ENCODE measurements at regions not wholly inside any gene's neighbourhood (a gene's known extent, or its start where the extent isn't known, plus 50 kb on each side); places are given as distances from the start of the nearest gene placed in this dataset.

DNA sequence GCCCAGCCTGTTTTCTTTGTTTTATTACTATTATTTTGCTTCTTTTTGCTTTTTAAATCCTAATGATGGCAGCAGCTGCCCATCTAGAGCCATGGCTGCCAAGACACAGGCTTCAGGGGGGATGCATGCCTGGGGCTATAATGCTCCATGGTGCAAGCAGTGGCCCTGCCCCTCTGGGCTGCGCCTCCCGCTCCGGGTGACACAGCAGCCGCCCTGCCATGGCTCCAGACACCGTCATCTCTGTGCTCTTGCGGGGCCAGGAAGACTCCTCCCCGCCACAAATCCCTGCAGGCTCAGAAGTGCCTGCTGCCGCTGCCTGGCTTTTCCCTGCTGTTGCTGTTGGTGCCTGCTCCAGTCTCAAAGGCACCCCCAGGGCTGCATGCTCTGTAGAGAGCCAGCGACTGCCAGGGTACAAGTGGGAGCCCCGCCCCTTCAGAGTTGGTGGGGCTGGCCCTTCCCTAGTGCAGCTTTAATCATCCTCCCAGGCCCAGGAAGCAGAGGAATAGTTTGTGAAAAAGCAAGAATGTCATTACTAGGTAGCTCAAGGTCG is 581.5 kb downstream of the FGF9 start:
- Histone ChIP-seq H2AFZ (ENCODE audit: low read depth, low read length) (no peak overlapping the region), H3K27me3 (ENCODE audit: insufficient read depth, low read length) (no peaks in the 10 kb centered on the region), H3K4me1 (ENCODE audit: insufficient read depth, low read length) (no peaks in the 10 kb centered on the region), H3K9ac (ENCODE audit: low read length) (no peak overlapping the region), H3K36me3 (ENCODE audit: insufficient read depth, low read length) (no peaks in the 10 kb centered on the region), H3K79me2 (ENCODE audit: insufficient read depth, low read length) (no peaks in the 10 kb centered on the region), H3K9me3 (ENCODE audit: insufficient read depth, low read depth, low read length) (no peaks in the 10 kb centered on the region), H3K4me3 (ENCODE audit: insufficient read depth, low read depth, low read length) (no peak overlapping the region), H4K20me1 (ENCODE audit: insufficient read depth, low read length) (no peaks in the 10 kb centered on the region), H3K4me2 (ENCODE audit: low read length) (no peak overlapping the region), H3K27ac (ENCODE audit: low read depth, low read length) (no peak overlapping the region)
- DNase-seq (ENCODE audit: low read depth) = no peak
- TF ChIP-seq, protein P1, sequence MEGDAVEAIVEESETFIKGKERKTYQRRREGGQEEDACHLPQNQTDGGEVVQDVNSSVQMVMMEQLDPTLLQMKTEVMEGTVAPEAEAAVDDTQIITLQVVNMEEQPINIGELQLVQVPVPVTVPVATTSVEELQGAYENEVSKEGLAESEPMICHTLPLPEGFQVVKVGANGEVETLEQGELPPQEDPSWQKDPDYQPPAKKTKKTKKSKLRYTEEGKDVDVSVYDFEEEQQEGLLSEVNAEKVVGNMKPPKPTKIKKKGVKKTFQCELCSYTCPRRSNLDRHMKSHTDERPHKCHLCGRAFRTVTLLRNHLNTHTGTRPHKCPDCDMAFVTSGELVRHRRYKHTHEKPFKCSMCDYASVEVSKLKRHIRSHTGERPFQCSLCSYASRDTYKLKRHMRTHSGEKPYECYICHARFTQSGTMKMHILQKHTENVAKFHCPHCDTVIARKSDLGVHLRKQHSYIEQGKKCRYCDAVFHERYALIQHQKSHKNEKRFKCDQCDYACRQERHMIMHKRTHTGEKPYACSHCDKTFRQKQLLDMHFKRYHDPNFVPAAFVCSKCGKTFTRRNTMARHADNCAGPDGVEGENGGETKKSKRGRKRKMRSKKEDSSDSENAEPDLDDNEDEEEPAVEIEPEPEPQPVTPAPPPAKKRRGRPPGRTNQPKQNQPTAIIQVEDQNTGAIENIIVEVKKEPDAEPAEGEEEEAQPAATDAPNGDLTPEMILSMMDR (IDR thresholded peaks at IDR 0.05; ENCODE audit: insufficient read depth, low read depth, low read length) = no peak
- TF ChIP-seq EZH2 (IDR thresholded peaks at IDR 0.05; ENCODE audit: insufficient read depth, low read length) = no peak
- peaks cover 1% of the 10 kb centered on the region for H3K27me3 Mint-ChIP-seq (ENCODE audit: low read depth, unreplicated experiment)
- no peaks in the 10 kb centered on the region for H3K36me3 Mint-ChIP-seq (ENCODE audit: low read depth, unreplicated experiment)
- H3K9me3 Mint-ChIP-seq (ENCODE audit: unreplicated experiment) = no peaks in the 10 kb centered on the region
- H3K4me1 Mint-ChIP-seq (ENCODE audit: low read depth, unreplicated experiment) = no peaks in the 10 kb centered on the region
- no peak overlapping the region for H3K4me3 Mint-ChIP-seq (ENCODE audit: unreplicated experiment)
- no peak overlapping the region for H3K27ac Mint-ChIP-seq (ENCODE audit: unreplicated experiment)
- no peak for FAIRE-seq

DNA sequence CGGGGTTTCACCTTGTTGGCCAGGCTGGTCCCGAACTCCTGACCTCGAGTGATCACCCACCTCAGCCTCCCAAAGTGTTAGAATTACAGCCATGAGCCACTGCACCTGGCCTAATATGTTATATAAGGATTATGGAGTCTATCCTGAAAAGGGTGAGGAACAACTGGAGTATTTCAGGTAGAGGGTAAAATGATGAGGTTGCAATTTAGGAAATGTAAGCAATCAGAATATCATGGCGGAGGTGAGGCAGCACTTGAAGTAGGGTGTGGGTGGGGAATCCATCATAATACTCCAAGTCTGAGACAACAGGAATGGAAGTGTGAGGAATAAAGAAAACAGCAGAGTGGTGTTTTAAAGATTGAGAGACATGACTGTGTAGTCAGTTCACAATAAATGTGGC is 582.2 kb downstream of the FGF9 start:
- Histone ChIP-seq H2AFZ (ENCODE audit: low read depth, low read length) (no peak overlapping the region), H3K27me3 (ENCODE audit: insufficient read depth, low read length) (no peaks in the 10 kb centered on the region), H3K4me3 (ENCODE audit: insufficient read depth, low read depth, low read length) (no peak overlapping the region), H3K36me3 (ENCODE audit: insufficient read depth, low read length) (no peaks in the 10 kb centered on the region), H3K9me3 (ENCODE audit: insufficient read depth, low read depth, low read length) (no peaks in the 10 kb centered on the region), H3K4me2 (ENCODE audit: low read length) (no peak overlapping the region), H3K4me1 (ENCODE audit: insufficient read depth, low read length) (no peaks in the 10 kb centered on the region), H3K9ac (ENCODE audit: low read length) (no peak overlapping the region), H3K79me2 (ENCODE audit: insufficient read depth, low read length) (no peaks in the 10 kb centered on the region), H4K20me1 (ENCODE audit: insufficient read depth, low read length) (no peaks in the 10 kb centered on the region), H3K27ac (ENCODE audit: low read depth, low read length) (no peak overlapping the region)
- DNase-seq (ENCODE audit: low read depth) (no peak), FAIRE-seq (no peak)
- Mint-ChIP-seq H3K4me3 (ENCODE audit: unreplicated experiment) (no peak overlapping the region), H3K9me3 (ENCODE audit: unreplicated experiment) (no peaks in the 10 kb centered on the region), H3K27me3 (ENCODE audit: low read depth, unreplicated experiment) (peaks cover 1% of the 10 kb centered on the region), H3K27ac (ENCODE audit: unreplicated experiment) (no peak overlapping the region), H3K36me3 (ENCODE audit: low read depth, unreplicated experiment) (no peaks in the 10 kb centered on the region), H3K4me1 (ENCODE audit: low read depth, unreplicated experiment) (no peaks in the 10 kb centered on the region)
- TF ChIP-seq, protein P1 (IDR thresholded peaks at IDR 0.05; ENCODE audit: insufficient read depth, low read depth, low read length) = no peak
- no peak for TF ChIP-seq EZH2 (IDR thresholded peaks at IDR 0.05; ENCODE audit: insufficient read depth, low read length)

DNA sequence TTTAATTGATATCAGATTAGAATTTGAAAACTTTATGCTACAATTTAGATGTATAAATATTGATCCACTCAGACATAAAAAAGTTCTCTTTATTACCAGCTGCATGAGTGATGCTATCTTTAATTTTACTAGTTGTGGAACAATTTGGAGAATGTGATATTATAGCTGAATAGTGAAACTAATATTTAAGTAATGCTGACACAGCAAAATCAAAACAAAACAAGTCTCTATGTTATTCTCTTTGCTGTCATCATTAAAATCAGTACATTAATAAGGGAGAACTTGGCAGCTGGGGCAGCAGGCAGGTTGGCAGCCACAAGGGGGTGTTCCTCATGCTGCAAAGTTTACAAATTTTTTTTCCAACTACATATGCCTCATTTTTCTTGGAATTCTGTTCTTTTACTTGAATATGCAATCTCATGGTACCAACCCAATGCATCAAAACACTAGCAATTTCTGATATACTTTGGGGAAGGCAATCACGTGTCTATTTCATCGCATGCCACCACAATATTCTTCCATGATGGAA is 585.3 kb downstream of the FGF9 start:
- DNase-seq (ENCODE audit: low read depth) (no peak), FAIRE-seq (no peak)
- Mint-ChIP-seq H3K9me3 (ENCODE audit: unreplicated experiment) (no peaks in the 10 kb centered on the region), H3K27ac (ENCODE audit: unreplicated experiment) (no peak overlapping the region), H3K4me3 (ENCODE audit: unreplicated experiment) (no peak overlapping the region), H3K4me1 (ENCODE audit: low read depth, unreplicated experiment) (no peaks in the 10 kb centered on the region), H3K27me3 (ENCODE audit: low read depth, unreplicated experiment) (no peaks in the 10 kb centered on the region), H3K36me3 (ENCODE audit: low read depth, unreplicated experiment) (no peaks in the 10 kb centered on the region)
- Histone ChIP-seq H3K4me1 (ENCODE audit: insufficient read depth, low read length) (no peaks in the 10 kb centered on the region), H3K9me3 (ENCODE audit: insufficient read depth, low read depth, low read length) (no peaks in the 10 kb centered on the region), H3K4me3 (ENCODE audit: insufficient read depth, low read depth, low read length) (no peak overlapping the region), H3K9ac (ENCODE audit: low read length) (no peak overlapping the region), H3K27ac (ENCODE audit: low read depth, low read length) (no peak overlapping the region), H3K4me2 (ENCODE audit: low read length) (no peak overlapping the region), H3K36me3 (ENCODE audit: insufficient read depth, low read length) (no peaks in the 10 kb centered on the region), H3K79me2 (ENCODE audit: insufficient read depth, low read length) (no peaks in the 10 kb centered on the region), H4K20me1 (ENCODE audit: insufficient read depth, low read length) (no peaks in the 10 kb centered on the region), H2AFZ (ENCODE audit: low read depth, low read length) (no peak overlapping the region), H3K27me3 (ENCODE audit: insufficient read depth, low read length) (no peaks in the 10 kb centered on the region)
- no peak for TF ChIP-seq EZH2 (IDR thresholded peaks at IDR 0.05; ENCODE audit: insufficient read depth, low read length)
- TF ChIP-seq, protein P1 (IDR thresholded peaks at IDR 0.05; ENCODE audit: insufficient read depth, low read depth, low read length) = no peak
